ENCODE measurements at regions not wholly inside any gene's neighbourhood (a gene's known extent, or its start where the extent isn't known, plus 50 kb on each side); places are given as distances from the start of the nearest gene placed in this dataset.
"Not testable (repeated sequence)": the region's sequence is repeated elsewhere in the genome, so short reads cannot be mapped to it uniquely, and the experiment has no call there.

GRCh38 chr3:140883428-140884040, 58.1 kb upstream of the SLC25A36 start:
- no peak for DNase-seq

- not testable (repeated sequence) for DNase-seq
Measured at GRCh38 chr3:140885697-140886096, 55.9 kb upstream of the SLC25A36 start.
